ENCODE measurements at regions not wholly inside any gene's neighbourhood (a gene's known extent, or its start where the extent isn't known, plus 50 kb on each side); places are given as distances from the start of the nearest gene placed in this dataset.
"Not testable (repeated sequence)": the region's sequence is repeated elsewhere in the genome, so short reads cannot be mapped to it uniquely, and the experiment has no call there.

- DNase-seq = no peak
Measured at GRCh38 chr13:66237411-66238062, 992.6 kb downstream of the PCDH9 start.

GRCh38 chr13:66234159-66234558 lies 996.0 kb downstream of the PCDH9 start:
- DNase-seq = no peak

- DNase-seq = not testable (repeated sequence)
Measured at GRCh38 chr13:66231958-66232357, 998.2 kb downstream of the PCDH9 start.

- no peak for DNase-seq
Measured at GRCh38 chr13:66225072-66225471, 1005.1 kb downstream of the PCDH9 start.

GRCh38 chr13:66224663-66225062 lies 1005.5 kb downstream of the PCDH9 start:
- no peak for DNase-seq

- DNase-seq = no peak
Measured at GRCh38 chr13:66222926-66223325, 1007.2 kb downstream of the PCDH9 start.

GRCh38 chr13:66222127-66222526 lies 1008.0 kb downstream of the PCDH9 start:
- no peak for DNase-seq

GRCh38 chr13:66219506-66219905 lies 1010.6 kb downstream of the PCDH9 start:
- DNase-seq = no peak

GRCh38 chr13:66218583-66218982 lies 1011.6 kb downstream of the PCDH9 start:
- DNase-seq = no peak

- peak; percentile 15 for DNase-seq
Measured at GRCh38 chr13:66216728-66217127, 1013.4 kb downstream of the PCDH9 start.

GRCh38 chr13:66214467-66214866 lies 1015.7 kb downstream of the PCDH9 start:
- no peak for DNase-seq

- DNase-seq = no peak
Measured at GRCh38 chr13:66212511-66212910, 1017.6 kb downstream of the PCDH9 start.

- DNase-seq = no peak
Measured at GRCh38 chr13:66210677-66211076, 1019.5 kb downstream of the PCDH9 start.

GRCh38 chr13:66208589-66208988 lies 1021.5 kb downstream of the PCDH9 start:
- DNase-seq = no peak

GRCh38 chr13:66207610-66208009 lies 1022.5 kb downstream of the PCDH9 start:
- no peak for DNase-seq

GRCh38 chr13:66205807-66206206 lies 1024.3 kb downstream of the PCDH9 start:
- DNase-seq = no peak

- DNase-seq = no peak
Measured at GRCh38 chr13:66200555-66200954, 1029.6 kb downstream of the PCDH9 start.

GRCh38 chr13:66195238-66195637 lies 1034.9 kb downstream of the PCDH9 start:
- no peak for DNase-seq

- no peak for DNase-seq
Measured at GRCh38 chr13:66189986-66190385, 1040.2 kb downstream of the PCDH9 start.

- DNase-seq = no peak
Measured at GRCh38 chr13:66180836-66181235, 1049.3 kb downstream of the PCDH9 start.

- DNase-seq = no peak
Measured at GRCh38 chr13:66171920-66172319, 1058.2 kb downstream of the PCDH9 start.

- DNase-seq = no peak
Measured at GRCh38 chr13:66162470-66162869, 1067.7 kb downstream of the PCDH9 start.

- DNase-seq = peak; percentile 8
Measured at GRCh38 chr13:66159511-66159910, 1070.6 kb downstream of the PCDH9 start.

- DNase-seq = no peak
Measured at GRCh38 chr13:66154976-66155375, 1075.2 kb downstream of the PCDH9 start.

- no peak for DNase-seq
Measured at GRCh38 chr13:66154354-66154753, 1075.8 kb downstream of the PCDH9 start.

Data from tongue (tissue), 1 donor.